GM18520 (cell line): ENCODE measurements at regions not wholly inside any gene's neighbourhood (a gene's known extent, or its start where the extent isn't known, plus 50 kb on each side); places are given as distances from the start of the nearest gene placed in this dataset.
A peak's percentile ranks its signal among the peaks of the same experiment; 100 is the strongest.

ENCODE experiments used
- ATAC-seq: cut with Tn5 transposase; IDR thresholded peaks from one replicate; pipeline ENCODE4 v1.9.1; 2021; ENCODE audit not compliant: unreplicated experiment

- ATAC-seq, result no peak
Observed at GRCh38 chr2:145124085-145124484, 604.2 kb upstream of the ZEB2 start.

- no peak for ATAC-seq
Observed at GRCh38 chr2:145123606-145124005, 603.7 kb upstream of the ZEB2 start.

GRCh38 chr2:145119225-145119624, 599.3 kb upstream of the ZEB2 start:
- peak; percentile 48 for ATAC-seq

GRCh38 chr2:145116834-145117725, 597.2 kb upstream of the ZEB2 start:
- ATAC-seq, result no peak

GRCh38 chr2:145116056-145116455, 596.1 kb upstream of the ZEB2 start:
- no peak for ATAC-seq

- no peak for ATAC-seq
Observed at GRCh38 chr2:145114726-145115125, 594.8 kb upstream of the ZEB2 start.

GRCh38 chr2:145112467-145112866, 592.5 kb upstream of the ZEB2 start:
- no peak for ATAC-seq

GRCh38 chr2:145110668-145111356, 590.9 kb upstream of the ZEB2 start:
- ATAC-seq, result no peak

GRCh38 chr2:145108959-145109710, 589.2 kb upstream of the ZEB2 start:
- ATAC-seq, result no peak

GRCh38 chr2:145108361-145108778, 588.5 kb upstream of the ZEB2 start:
- ATAC-seq, result no peak

GRCh38 chr2:145106293-145106692, 586.4 kb upstream of the ZEB2 start:
- ATAC-seq, result no peak

- ATAC-seq, result no peak
Observed at GRCh38 chr2:145102706-145103105, 582.8 kb upstream of the ZEB2 start.

GRCh38 chr2:145100301-145100700, 580.4 kb upstream of the ZEB2 start:
- ATAC-seq, result no peak

GRCh38 chr2:145096582-145096981, 576.7 kb upstream of the ZEB2 start:
- ATAC-seq, result no peak

- ATAC-seq, result no peak
Observed at GRCh38 chr2:145095641-145096435, 575.9 kb upstream of the ZEB2 start.

GRCh38 chr2:145094370-145094769, 574.5 kb upstream of the ZEB2 start:
- ATAC-seq, result no peak

- ATAC-seq, result no peak
Observed at GRCh38 chr2:145091967-145092366, 572.0 kb upstream of the ZEB2 start.

GRCh38 chr2:145090841-145091761, 571.2 kb upstream of the ZEB2 start:
- ATAC-seq, result no peak

- no peak for ATAC-seq
Observed at GRCh38 chr2:145088756-145089155, 568.8 kb upstream of the ZEB2 start.

- ATAC-seq, result no peak
Observed at GRCh38 chr2:145086910-145087309, 567.0 kb upstream of the ZEB2 start.
